Panc1 (cell line): ENCODE measurements at regions not wholly inside any gene's neighbourhood (a gene's known extent, or its start where the extent isn't known, plus 50 kb on each side); places are given as distances from the start of the nearest gene placed in this dataset.

Source experiments
- ATAC-seq: fragments of 200-7000 bp; cut with Tn5 transposase; 2 replicates; pipeline ENCODE4 v1.9.1; 2020; ENCODE audit warnings: mild to moderate bottlenecking, moderate library complexity
- BruUV-seq: library from RNA; stranded (reverse); fragments of 400-500 nt; replicated peaks from 2 replicates; lab custom pipeline; 2021; lab: Mats Ljungman, UMichigan
- CTCF ChIA-PET: fragments of 300-600 bp; sonication (Branson Sonifier 250); formaldehyde crosslinking; loops from one replicate; lab custom pipeline; 2022; ENCODE audit warnings: antibody characterized with exemption; lab: Charles Lee
- POLR2A ChIA-PET: fragments of 300-600 bp; sonication (Branson Sonifier 250); formaldehyde crosslinking; loops from one replicate; lab custom pipeline; 2022; ENCODE audit warnings: antibody characterized with exemption; lab: Charles Lee
- DNase-seq: peaks from one replicate; pipeline ENCODE4 v3.0.0-alpha.2; 2010; ENCODE audit warnings: low read depth, low spot score
- H3K27ac ChIP-seq: 2 replicates; pipeline ENCODE4 v1.5.1; 2011; ENCODE audit warnings: mild to moderate bottlenecking, low read length, inconsistent platforms
- H3K27me3 ChIP-seq: fragments of 200-500 bp; sonication (Bioruptor generic); 2 replicates; pipeline ENCODE4 v1.6.0; 2014; ENCODE audit warnings: low read length, inconsistent platforms; ENCODE audit not compliant: control insufficient read depth, insufficient read depth
- H3K36me3 ChIP-seq: fragments of 200-500 bp; sonication (Bioruptor generic); 2 replicates; pipeline ENCODE4 v1.5.1; 2014; ENCODE audit warnings: inconsistent platforms, mild to moderate bottlenecking, low read length, moderate library complexity; ENCODE audit not compliant: control insufficient read depth, insufficient read depth
- H3K4me1 ChIP-seq: 2 replicates; pipeline ENCODE4 v1.5.1; 2011; ENCODE audit warnings: inconsistent platforms, mild to moderate bottlenecking, low read length, moderate library complexity; ENCODE audit not compliant: control insufficient read depth, insufficient read depth
- H3K4me3 ChIP-seq, 2 experiments: 2 replicates each; pipeline ENCODE4 v1.5.1; 2011 to 2012; ENCODE audit warnings: low read depth in 2 of 2, low read length in 2 of 2, mild to moderate bottlenecking in 2 of 2, inconsistent platforms in 1 of 2, moderate library complexity in 1 of 2
- H3K9me3 ChIP-seq: fragments of 200-500 bp; sonication (Bioruptor generic); 2 replicates; pipeline ENCODE4 v1.5.1; 2014; ENCODE audit warnings: low read depth, mild to moderate bottlenecking, inconsistent platforms, low read length, moderate library complexity; ENCODE audit not compliant: control insufficient read depth, insufficient read depth
- CTCF ChIP-seq: fragments of 450-650 bp; IDR thresholded peaks from 2 replicates; pipeline ENCODE4 v1.5.1; 2017; ENCODE audit warnings: mild to moderate bottlenecking
- POLR2AphosphoS5 ChIP-seq: IDR thresholded peaks from 2 replicates; pipeline ENCODE4 v1.6.1; 2012; ENCODE audit warnings: mild to moderate bottlenecking, low read depth, low read length, moderate library complexity
- REST ChIP-seq, 2 experiments: IDR thresholded peaks; 2 replicates each; pipeline ENCODE4 v1.6.1; 2011 to 2012; ENCODE audit warnings: low read depth in 2 of 2, control low read depth in 1 of 2, low read length in 1 of 2, mild to moderate bottlenecking in 1 of 2, moderate library complexity in 1 of 2; ENCODE audit not compliant: insufficient read depth in 1 of 2
- SIN3A ChIP-seq: IDR thresholded peaks from 2 replicates; pipeline ENCODE4 v1.6.1; 2012; ENCODE audit warnings: low read depth, mild to moderate bottlenecking, low read length, moderate library complexity, borderline replicate concordance; ENCODE audit not compliant: insufficient read depth
- TCF7L2 ChIP-seq: IDR thresholded peaks from 2 replicates; pipeline ENCODE4 v1.6.1; 2011; ENCODE audit warnings: mild to moderate bottlenecking, low read depth, low read length, inconsistent platforms
- in situ Hi-C: cut with HindIII; loops from 2 replicates; pipeline ENCODE4 v1.10.0; 2016; ENCODE audit warnings: low sequenced_read_pairs, low pct_unique_long_range_greater_than_20kb
- intact Hi-C: fragments of 100-400 bp; cut with micrococcal nuclease; formaldehyde crosslinking; loops from one replicate; pipeline ENCODE4 v1.10.0; 2022; ENCODE audit not compliant: unreplicated experiment

- no peaks in the 10 kb centered on the region for H3K27me3 ChIP-seq
- POLR2A ChIA-PET: no interaction called here
- H3K4me1 ChIP-seq: no peaks in the 10 kb centered on the region
- no peak overlapping the region for H3K27ac ChIP-seq
- DNase-seq (no peak), ATAC-seq (no peak)
- no peaks in the 10 kb centered on the region for H3K36me3 ChIP-seq
- in situ Hi-C loops: no loop called here
- no peak overlapping the region for H3K4me3 ChIP-seq
- BruUV-seq: no TSS peak
- intact Hi-C loops: no loop called here
- CTCF ChIA-PET: no interaction called here
- no peaks in the 10 kb centered on the region for H3K9me3 ChIP-seq
- TF ChIP-seq POLR2AphosphoS5: no peak
Measured at GRCh38 chr13:72386138-72386684, 341.2 kb downstream of the MZT1 start.

GRCh38 chr13:72384879-72385278 is 342.6 kb downstream of the MZT1 start:
- TF ChIP-seq SIN3A (no peak), POLR2AphosphoS5 (no peak), TCF7L2 (no peak), CTCF (no peak), REST (IDR thresholded peaks at IDR 0.05; ENCODE audit: insufficient read depth in 1 of 2, low read depth in 2 of 2, low read length in 1 of 2) (no peak)
- Histone ChIP-seq H3K27ac (no peak overlapping the region), H3K9me3 (no peaks in the 10 kb centered on the region), H3K27me3 (no peaks in the 10 kb centered on the region), H3K4me1 (no peaks in the 10 kb centered on the region), H3K4me3 (no peak overlapping the region), H3K36me3 (no peaks in the 10 kb centered on the region)
- no peak for DNase-seq
- no peak for ATAC-seq
- no TSS peak for BruUV-seq
- ChIA-PET CTCF (no interaction called here), POLR2A (no interaction called here)
- in situ Hi-C loops (no loop called here), intact Hi-C loops (no loop called here)

GRCh38 chr13:72384186-72384823 is 343.1 kb downstream of the MZT1 start:
- in situ Hi-C loops (no loop called here), intact Hi-C loops (no loop called here)
- H3K4me1 ChIP-seq: no peaks in the 10 kb centered on the region
- TF ChIP-seq SIN3A (no peak), TCF7L2 (no peak), POLR2AphosphoS5 (no peak), REST (IDR thresholded peaks at IDR 0.05; ENCODE audit: insufficient read depth in 1 of 2, low read depth in 2 of 2, low read length in 1 of 2) (no peak), CTCF (no peak)
- no peak for ATAC-seq
- no peak overlapping the region for H3K4me3 ChIP-seq
- no peak for DNase-seq
- no peaks in the 10 kb centered on the region for H3K36me3 ChIP-seq
- no peaks in the 10 kb centered on the region for H3K27me3 ChIP-seq
- CTCF ChIA-PET: no interaction called here
- POLR2A ChIA-PET: no interaction called here
- no peak overlapping the region for H3K27ac ChIP-seq
- H3K9me3 ChIP-seq: no peaks in the 10 kb centered on the region
- no TSS peak for BruUV-seq
